Body of pancreas (tissue), 4 donors: ENCODE measurements at regions not wholly inside any gene's neighbourhood (a gene's known extent, or its start where the extent isn't known, plus 50 kb on each side); places are given as distances from the start of the nearest gene placed in this dataset.

Experiments
- ATAC-seq: fragments of 150-250 bp; one replicate; pipeline ENCODE4 v1.9.1; 2016
- DNase-seq, 4 donors: peaks; one replicate each; pipeline ENCODE4 v3.0.0-alpha.2; 2019
- H3K27ac ChIP-seq, 4 donors: fragments of 200-600 bp; sonication (generic); 1 replicate in 3 of 4; 2 replicates in 1 of 4; pipeline versions ENCODE4 v1.5.1 to v1.6.1; 2016 to 2019; ENCODE audit warnings: mild to moderate bottlenecking in 1 of 4, mixed read lengths in 1 of 4, moderate library complexity in 1 of 4
- H3K27me3 ChIP-seq, 2 donors: fragments of 200-600 bp; sonication (generic); one replicate each; pipeline ENCODE4 v1.6.0; 2016; ENCODE audit warnings: mild to moderate bottlenecking in 1 of 2
- H3K36me3 ChIP-seq, 2 donors: fragments of 200-600 bp; sonication (generic); replicated peaks in 1 of 2; 2 replicates each; pipeline ENCODE4 v1.5.1; 2016; ENCODE audit warnings: low read depth in 2 of 2; ENCODE audit not compliant: insufficient read depth in 1 of 2
- H3K4me1 ChIP-seq: fragments of 200-600 bp; sonication (generic); one replicate; pipeline ENCODE4 v1.6.0; 2016
- H3K4me3 ChIP-seq, 2 donors: fragments of 200-600 bp; sonication (generic); 1 replicate in 1 of 2; 2 replicates in 1 of 2; pipeline ENCODE4 v1.5.1; 2016 to 2019
- H3K9me3 ChIP-seq, 3 donors: fragments of 200-600 bp; sonication (generic); 1 replicate in 2 of 3; 2 replicates in 1 of 3; pipeline ENCODE4 v1.5.1; 2016
- POLR2A ChIP-seq, 3 donors: fragments of 450-650 bp; IDR thresholded peaks; one replicate each; pipeline ENCODE4 v1.6.1; 2016; ENCODE audit warnings: antibody characterized with exemption in 3 of 3, mild to moderate bottlenecking in 2 of 3
- WGBS, 2 donors: methylation state at CpG; one replicate each; pipeline ENCODE4 v1.1.5; 2017; 5-methylcytosine and 5-hydroxymethylcytosine counted together
- intact Hi-C: fragments of 100-400 bp; cut with DNase I; formaldehyde crosslinking; loops from one replicate; pipeline ENCODE4 v1.15.1; 2023
- TF ChIP-seq, protein P1 (sequence below), 7 experiments: fragments of 450-650 bp in 4 of 7; fragments of 200-600 bp in 3 of 7; sonication (generic) in 3 of 7; IDR thresholded peaks; one replicate each; pipeline ENCODE4 v1.5.1; 2016 to 2019; ENCODE audit warnings: antibody characterized with exemption in 7 of 7

DNA sequence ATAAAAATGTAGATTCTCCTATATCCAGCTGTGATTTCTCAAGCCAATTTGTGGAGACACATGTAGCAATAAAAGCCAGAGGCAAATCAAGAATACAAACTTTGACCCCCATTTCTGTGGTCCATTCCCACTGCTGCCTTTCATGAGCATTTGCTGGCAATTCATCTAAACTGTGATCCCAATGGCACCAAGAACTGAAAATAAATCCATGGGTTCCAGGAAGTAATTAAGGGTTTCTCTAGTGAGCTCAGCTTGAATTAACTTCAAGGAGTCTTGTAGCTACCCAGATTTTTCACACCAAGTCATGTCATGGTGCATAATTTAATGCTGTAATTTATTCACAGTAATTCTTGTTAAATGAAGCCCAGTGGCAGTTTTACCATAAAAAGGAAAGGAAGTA is 145.0 kb upstream of the SMC2 start:
- H3K9me3 ChIP-seq: no peaks in the 10 kb centered on the region
- ATAC-seq (no peak), DNase-seq (no peak)
- no peak overlapping the region for H3K4me3 ChIP-seq
- no peaks in the 10 kb centered on the region for H3K36me3 ChIP-seq
- no peak for TF ChIP-seq POLR2A (IDR thresholded peaks at IDR 0.05)
- TF ChIP-seq, protein P1, sequence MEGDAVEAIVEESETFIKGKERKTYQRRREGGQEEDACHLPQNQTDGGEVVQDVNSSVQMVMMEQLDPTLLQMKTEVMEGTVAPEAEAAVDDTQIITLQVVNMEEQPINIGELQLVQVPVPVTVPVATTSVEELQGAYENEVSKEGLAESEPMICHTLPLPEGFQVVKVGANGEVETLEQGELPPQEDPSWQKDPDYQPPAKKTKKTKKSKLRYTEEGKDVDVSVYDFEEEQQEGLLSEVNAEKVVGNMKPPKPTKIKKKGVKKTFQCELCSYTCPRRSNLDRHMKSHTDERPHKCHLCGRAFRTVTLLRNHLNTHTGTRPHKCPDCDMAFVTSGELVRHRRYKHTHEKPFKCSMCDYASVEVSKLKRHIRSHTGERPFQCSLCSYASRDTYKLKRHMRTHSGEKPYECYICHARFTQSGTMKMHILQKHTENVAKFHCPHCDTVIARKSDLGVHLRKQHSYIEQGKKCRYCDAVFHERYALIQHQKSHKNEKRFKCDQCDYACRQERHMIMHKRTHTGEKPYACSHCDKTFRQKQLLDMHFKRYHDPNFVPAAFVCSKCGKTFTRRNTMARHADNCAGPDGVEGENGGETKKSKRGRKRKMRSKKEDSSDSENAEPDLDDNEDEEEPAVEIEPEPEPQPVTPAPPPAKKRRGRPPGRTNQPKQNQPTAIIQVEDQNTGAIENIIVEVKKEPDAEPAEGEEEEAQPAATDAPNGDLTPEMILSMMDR (IDR thresholded peaks at IDR 0.05): no peak
- intact Hi-C loops: loop anchor here (10.0 kb wide), 1 partner anchor 1786 kb away; no protein-coding TSS in a partner anchor
- no peaks in the 10 kb centered on the region for H3K27me3 ChIP-seq
- H3K27ac ChIP-seq: no peak overlapping the region
- no peaks in the 10 kb centered on the region for H3K4me1 ChIP-seq

DNA sequence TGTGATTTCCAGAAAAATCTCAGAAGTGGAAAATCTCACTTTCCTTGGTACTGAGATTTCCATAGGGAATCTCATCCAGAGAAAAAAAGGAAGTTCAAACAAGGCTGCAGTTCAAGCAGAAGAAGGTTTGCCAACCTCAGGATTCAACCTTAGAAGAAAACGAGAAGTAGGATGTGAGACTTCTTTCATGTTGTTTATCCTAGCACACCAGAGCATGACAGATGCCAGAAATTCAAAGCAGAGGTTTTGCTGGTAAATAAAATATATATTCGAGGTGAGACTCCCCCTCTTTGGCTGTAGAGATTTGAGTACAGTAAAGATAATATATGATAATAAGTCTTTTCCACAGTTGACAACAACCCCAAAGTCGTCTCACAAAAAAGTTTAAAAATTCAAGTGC is 116.9 kb upstream of the SMC2 start:
- no peak for TF ChIP-seq POLR2A (IDR thresholded peaks at IDR 0.05)
- ATAC-seq: no peak
- DNase-seq: no peak
- no peaks in the 10 kb centered on the region for H3K27me3 ChIP-seq
- no peak overlapping the region for H3K27ac ChIP-seq
- no peaks in the 10 kb centered on the region for H3K4me1 ChIP-seq
- no peak overlapping the region for H3K4me3 ChIP-seq
- intact Hi-C loops: no loop called here
- WGBS, 2 donors: 40 to 47% methylated on average over 3 of the region's 3 CpGs
- no peaks in the 10 kb centered on the region for H3K36me3 ChIP-seq
- no peaks in the 10 kb centered on the region for H3K9me3 ChIP-seq

DNA sequence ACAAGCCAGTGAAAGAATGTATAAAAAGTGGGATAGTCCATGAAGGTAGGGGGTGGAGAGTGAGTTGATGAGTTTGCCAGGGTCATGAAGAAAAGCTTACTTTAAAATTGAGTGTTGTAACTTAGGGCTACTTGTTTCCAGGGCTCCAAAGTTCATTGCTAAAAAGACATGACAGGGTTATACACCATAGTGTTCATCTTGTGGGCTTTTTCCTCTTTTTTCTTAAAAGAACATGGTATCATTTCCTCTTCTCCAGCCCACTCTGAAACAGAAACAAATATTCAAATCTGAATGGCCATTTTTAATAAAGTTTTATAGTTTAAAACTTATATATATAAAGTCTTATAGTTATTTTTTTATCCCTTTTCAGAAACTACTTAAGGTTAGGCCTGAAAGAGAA is 115.7 kb upstream of the SMC2 start:
- TF ChIP-seq POLR2A (IDR thresholded peaks at IDR 0.05): no peak
- TF ChIP-seq, protein P1 (IDR thresholded peaks at IDR 0.05): no peak
- ATAC-seq (no peak), DNase-seq (no peak)
- Histone ChIP-seq H3K4me1 (no peaks in the 10 kb centered on the region), H3K27me3 (no peaks in the 10 kb centered on the region), H3K36me3 (no peaks in the 10 kb centered on the region), H3K27ac (no peak overlapping the region), H3K9me3 (no peaks in the 10 kb centered on the region), H3K4me3 (no peak overlapping the region)
- intact Hi-C loops: no loop called here

DNA sequence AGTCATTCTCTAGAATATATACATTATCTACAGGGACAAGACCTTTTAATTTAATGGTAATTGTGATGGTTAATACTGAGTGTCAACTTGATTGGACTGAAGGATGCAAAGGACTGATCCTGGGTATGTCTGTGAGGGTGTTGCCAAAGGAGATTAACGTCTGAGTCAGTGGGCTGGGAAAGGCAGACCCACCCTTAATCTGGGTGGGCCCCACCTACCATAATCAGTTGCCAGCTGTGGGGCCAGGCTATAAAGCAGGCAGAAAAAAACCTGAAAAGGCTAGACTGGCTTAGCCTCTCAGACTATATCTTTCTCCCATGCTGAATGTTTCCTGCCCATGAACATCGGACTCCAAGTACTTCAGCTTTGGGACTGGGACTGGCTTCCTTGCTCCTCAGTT is 112.2 kb upstream of the SMC2 start:
- Histone ChIP-seq H3K27me3 (no peaks in the 10 kb centered on the region), H3K4me3 (no peak overlapping the region), H3K27ac (no peak overlapping the region), H3K36me3 (no peaks in the 10 kb centered on the region), H3K4me1 (no peaks in the 10 kb centered on the region), H3K9me3 (no peaks in the 10 kb centered on the region)
- ATAC-seq: no peak
- no peak for DNase-seq
- WGBS, 2 donors: 57 to 65% methylated on average over 2 of the region's 2 CpGs
- TF ChIP-seq, protein P1 (IDR thresholded peaks at IDR 0.05): no peak
- TF ChIP-seq POLR2A (IDR thresholded peaks at IDR 0.05): no peak
- intact Hi-C loops: no loop called here

DNA sequence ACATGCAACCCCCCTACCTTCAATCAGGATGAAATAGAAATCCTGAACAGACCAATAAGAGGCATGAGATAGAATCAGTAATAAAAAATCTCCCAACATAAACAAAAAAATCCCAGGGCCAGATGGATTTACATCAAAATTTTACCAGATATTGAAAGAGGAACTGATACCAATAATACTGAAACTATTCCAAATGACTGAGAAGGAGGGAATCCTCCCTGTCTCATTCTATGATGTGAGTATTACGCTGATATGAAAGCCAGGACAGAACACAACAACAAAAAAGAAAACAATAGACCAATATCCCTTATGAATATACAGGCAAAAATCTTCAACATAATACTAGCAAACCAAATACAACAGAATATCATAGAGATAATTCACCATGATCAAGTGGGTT is 109.0 kb upstream of the SMC2 start:
- no peak for ATAC-seq
- H3K27ac ChIP-seq: no peak overlapping the region
- H3K36me3 ChIP-seq: no peaks in the 10 kb centered on the region
- 68 to 70% methylated on average over 1 of the region's 1 CpG for WGBS, 2 donors
- no peak overlapping the region for H3K4me3 ChIP-seq
- no peaks in the 10 kb centered on the region for H3K9me3 ChIP-seq
- intact Hi-C loops: no loop called here
- TF ChIP-seq POLR2A (IDR thresholded peaks at IDR 0.05): no peak
- TF ChIP-seq, protein P1 (IDR thresholded peaks at IDR 0.05): no peak
- no peaks in the 10 kb centered on the region for H3K4me1 ChIP-seq
- no peak for DNase-seq
- no peaks in the 10 kb centered on the region for H3K27me3 ChIP-seq
